Keratinocyte (primary cell): ENCODE measurements at regions not wholly inside any gene's neighbourhood (a gene's known extent, or its start where the extent isn't known, plus 50 kb on each side); places are given as distances from the start of the nearest gene placed in this dataset.
"Not testable (repeated sequence)": the region's sequence is repeated elsewhere in the genome, so short reads cannot be mapped to it uniquely, and the experiment has no call there.

Experiments
- DNase-seq: peaks from one replicate; pipeline ENCODE4 v3.0.0-alpha.2; 2011; ENCODE audit warnings: low read depth, missing footprints, low spot score
- FAIRE-seq: peaks from 2 replicates; lab custom pipeline; 2011; peaks lifted over from hg19 to GRCh38; lab: Jason Lieb, UNC
- H2AFZ ChIP-seq: 2 replicates; pipeline ENCODE4 v1.6.0; 2012; ENCODE audit warnings: low read length, control low read depth, inconsistent platforms; ENCODE audit not compliant: control insufficient read depth
- H3K27ac ChIP-seq: 2 replicates; pipeline ENCODE4 v1.5.1; 2011; ENCODE audit warnings: low read length; ENCODE audit not compliant: control insufficient read depth, insufficient read depth
- H3K27me3 ChIP-seq: 3 replicates; pipeline ENCODE4 v1.6.0; 2011; ENCODE audit warnings: low read length; ENCODE audit not compliant: control insufficient read depth, insufficient read depth; ENCODE audit errors: extremely low read depth
- H3K36me3 ChIP-seq, 2 experiments: 2 replicates in 1 of 2; 3 replicates in 1 of 2; pipeline ENCODE4 v1.5.1; 2011; ENCODE audit warnings: low read length in 2 of 2, mild to moderate bottlenecking in 1 of 2; ENCODE audit not compliant: control insufficient read depth in 2 of 2, insufficient read depth in 2 of 2; ENCODE audit errors: extremely low read depth in 1 of 2
- H3K4me1 ChIP-seq: 3 replicates; pipeline ENCODE4 v1.5.1; 2011; ENCODE audit warnings: low read length; ENCODE audit not compliant: control insufficient read depth, insufficient read depth; ENCODE audit errors: extremely low read depth
- H3K4me2 ChIP-seq: 3 replicates; pipeline ENCODE4 v1.6.0; 2011; ENCODE audit warnings: low read depth, low read length; ENCODE audit not compliant: control insufficient read depth, insufficient read depth; ENCODE audit errors: extremely low read depth
- H3K4me3 ChIP-seq, 3 experiments: fragments of 200-600 bp in 1 of 3; sonication (generic) in 1 of 3; 2 replicates in 2 of 3; 3 replicates in 1 of 3; pipeline ENCODE4 v1.5.1; 2011 to 2016; ENCODE audit warnings: low read length in 3 of 3, mild to moderate bottlenecking in 3 of 3, control low read depth in 2 of 3, inconsistent platforms in 1 of 3, low read depth in 1 of 3, mixed read lengths in 1 of 3, mixed run types in 1 of 3, moderate library complexity in 1 of 3; ENCODE audit not compliant: control insufficient read depth in 2 of 3, insufficient read depth in 2 of 3; ENCODE audit errors: extremely low read depth in 1 of 3
- H3K79me2 ChIP-seq: 2 replicates; pipeline ENCODE4 v1.6.0; 2012; ENCODE audit warnings: low read length; ENCODE audit not compliant: control insufficient read depth, insufficient read depth
- H3K9ac ChIP-seq: 3 replicates; pipeline ENCODE4 v1.6.0; 2011; ENCODE audit warnings: low read length; ENCODE audit not compliant: control insufficient read depth, insufficient read depth; ENCODE audit errors: extremely low read depth
- H3K9me1 ChIP-seq: 3 replicates; pipeline ENCODE4 v1.6.0; 2011; ENCODE audit warnings: low read length; ENCODE audit not compliant: control insufficient read depth, insufficient read depth; ENCODE audit errors: extremely low read depth
- H3K9me3 ChIP-seq: 2 replicates; pipeline ENCODE4 v1.5.1; 2012; ENCODE audit warnings: low read depth, low read length; ENCODE audit not compliant: control insufficient read depth
- H4K20me1 ChIP-seq: 3 replicates; pipeline ENCODE4 v1.6.0; 2011; ENCODE audit warnings: low read length; ENCODE audit not compliant: control insufficient read depth, insufficient read depth; ENCODE audit errors: extremely low read depth
- EZH2 ChIP-seq: IDR thresholded peaks from one replicate; pipeline ENCODE4 v1.6.1; 2012; ENCODE audit warnings: inconsistent platforms, mild to moderate bottlenecking, low read length, moderate library complexity
- dilution Hi-C: fragments of 300-500 bp; cut with MboI; formaldehyde crosslinking; loops from one replicate; pipeline ENCODE4 v1.7.0; 2020; ENCODE audit warnings: low sequenced_read_pairs; ENCODE audit not compliant: extremely low pct_ligation_motif_present
- TF ChIP-seq, protein P1 (sequence below), 3 experiments: IDR thresholded peaks in 1 of 3; conservative IDR thresholded peaks in 1 of 3; optimal IDR thresholded peaks in 1 of 3; 2 replicates in 2 of 3; 3 replicates in 1 of 3; pipeline versions ENCODE3 to v1.5.1; 2011; ENCODE audit warnings: low read length in 3 of 3, mild to moderate bottlenecking in 3 of 3, moderate library complexity in 2 of 3, control low read depth in 1 of 3, inconsistent platforms in 1 of 3; ENCODE audit not compliant: insufficient read depth in 2 of 3; ENCODE audit errors: extremely low read depth in 1 of 3

DNA sequence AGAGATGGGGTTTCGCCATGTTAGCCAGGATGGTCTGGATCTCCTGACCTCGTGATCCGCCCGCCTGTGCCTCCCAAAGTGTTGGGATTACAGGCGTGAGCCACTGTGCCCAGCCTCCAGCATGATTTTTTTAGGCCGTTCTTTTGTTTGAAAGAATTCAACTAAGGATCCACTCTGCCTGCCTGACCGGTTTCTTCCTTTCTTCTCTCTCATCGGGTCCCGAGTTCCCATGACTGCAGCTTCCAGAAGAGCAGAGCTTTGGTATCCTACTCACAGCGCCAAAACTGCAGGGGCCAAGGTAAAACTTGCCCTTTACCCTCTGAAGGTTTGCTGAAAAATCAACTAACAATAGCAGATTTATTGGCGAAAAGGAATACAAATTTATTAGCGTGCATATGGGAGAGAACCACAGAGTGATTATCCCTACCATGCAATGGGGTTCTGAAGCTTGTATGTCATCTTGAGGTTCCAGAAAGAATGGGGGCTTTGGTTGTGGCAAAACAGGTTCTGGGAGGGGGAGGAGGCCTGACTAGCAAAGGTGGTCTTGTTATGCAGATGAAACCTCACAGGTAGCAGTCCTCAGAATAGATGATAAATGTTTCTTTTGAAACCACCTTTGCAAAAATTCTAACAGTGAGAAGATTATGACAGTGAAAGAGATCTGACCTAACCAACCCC lies 87.0 kb upstream of the MSH6 start:
- FAIRE-seq (no peak), DNase-seq (no peak)
- H3K9me1 ChIP-seq: no peaks in the 10 kb centered on the region
- no peak for TF ChIP-seq EZH2
- TF ChIP-seq, protein P1, sequence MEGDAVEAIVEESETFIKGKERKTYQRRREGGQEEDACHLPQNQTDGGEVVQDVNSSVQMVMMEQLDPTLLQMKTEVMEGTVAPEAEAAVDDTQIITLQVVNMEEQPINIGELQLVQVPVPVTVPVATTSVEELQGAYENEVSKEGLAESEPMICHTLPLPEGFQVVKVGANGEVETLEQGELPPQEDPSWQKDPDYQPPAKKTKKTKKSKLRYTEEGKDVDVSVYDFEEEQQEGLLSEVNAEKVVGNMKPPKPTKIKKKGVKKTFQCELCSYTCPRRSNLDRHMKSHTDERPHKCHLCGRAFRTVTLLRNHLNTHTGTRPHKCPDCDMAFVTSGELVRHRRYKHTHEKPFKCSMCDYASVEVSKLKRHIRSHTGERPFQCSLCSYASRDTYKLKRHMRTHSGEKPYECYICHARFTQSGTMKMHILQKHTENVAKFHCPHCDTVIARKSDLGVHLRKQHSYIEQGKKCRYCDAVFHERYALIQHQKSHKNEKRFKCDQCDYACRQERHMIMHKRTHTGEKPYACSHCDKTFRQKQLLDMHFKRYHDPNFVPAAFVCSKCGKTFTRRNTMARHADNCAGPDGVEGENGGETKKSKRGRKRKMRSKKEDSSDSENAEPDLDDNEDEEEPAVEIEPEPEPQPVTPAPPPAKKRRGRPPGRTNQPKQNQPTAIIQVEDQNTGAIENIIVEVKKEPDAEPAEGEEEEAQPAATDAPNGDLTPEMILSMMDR (optimal IDR thresholded peaks at IDR 0.05 in 1 of 3, IDR thresholded peaks at IDR 0.05 in 1 of 3, conservative IDR thresholded peaks at IDR 0.05 in 1 of 3; ENCODE audit: extremely low read depth in 1 of 3, insufficient read depth in 2 of 3, low read length in 3 of 3): no peak
- no peak overlapping the region for H3K27ac ChIP-seq
- dilution Hi-C loops: no loop called here
- H3K9me3 ChIP-seq: no peaks in the 10 kb centered on the region
- H3K79me2 ChIP-seq: no peaks in the 10 kb centered on the region
- no peak overlapping the region for H3K4me3 ChIP-seq
- H3K9ac ChIP-seq: no peak overlapping the region
- H3K4me1 ChIP-seq: no peaks in the 10 kb centered on the region
- H4K20me1 ChIP-seq: no peaks in the 10 kb centered on the region
- no peaks in the 10 kb centered on the region for H3K36me3 ChIP-seq
- H2AFZ ChIP-seq: no peak overlapping the region
- H3K27me3 ChIP-seq: no peaks in the 10 kb centered on the region
- no peak overlapping the region for H3K4me2 ChIP-seq

DNA sequence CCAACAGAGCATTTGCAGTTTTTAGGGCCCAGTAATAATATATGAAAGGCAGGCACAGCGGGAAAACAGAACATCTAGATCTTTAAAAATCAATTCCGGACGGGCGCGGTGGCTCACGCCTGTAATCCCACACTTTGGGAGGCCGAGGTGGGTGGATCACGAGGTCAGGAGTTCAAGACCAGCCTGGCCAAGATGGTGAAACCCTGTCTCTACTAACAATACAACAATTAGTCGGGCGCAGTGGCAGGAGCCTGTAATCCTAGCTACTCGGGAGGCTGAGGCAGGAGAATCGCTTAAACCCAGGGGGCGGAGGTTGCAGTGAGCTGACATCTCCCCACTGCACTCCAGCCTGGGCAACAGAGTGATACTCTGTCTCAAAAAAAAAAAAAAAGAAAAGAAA lies 88.5 kb upstream of the MSH6 start:
- H3K9me1 ChIP-seq, H4K20me1 ChIP-seq, H2AFZ ChIP-seq, H3K79me2 ChIP-seq, H3K4me3 ChIP-seq, FAIRE-seq, H3K4me2 ChIP-seq, H3K36me3 ChIP-seq, H3K27me3 ChIP-seq, dilution Hi-C loops, H3K4me1 ChIP-seq, H3K9ac ChIP-seq, H3K27ac ChIP-seq, H3K9me3 ChIP-seq, DNase-seq: not testable (repeated sequence)

DNA sequence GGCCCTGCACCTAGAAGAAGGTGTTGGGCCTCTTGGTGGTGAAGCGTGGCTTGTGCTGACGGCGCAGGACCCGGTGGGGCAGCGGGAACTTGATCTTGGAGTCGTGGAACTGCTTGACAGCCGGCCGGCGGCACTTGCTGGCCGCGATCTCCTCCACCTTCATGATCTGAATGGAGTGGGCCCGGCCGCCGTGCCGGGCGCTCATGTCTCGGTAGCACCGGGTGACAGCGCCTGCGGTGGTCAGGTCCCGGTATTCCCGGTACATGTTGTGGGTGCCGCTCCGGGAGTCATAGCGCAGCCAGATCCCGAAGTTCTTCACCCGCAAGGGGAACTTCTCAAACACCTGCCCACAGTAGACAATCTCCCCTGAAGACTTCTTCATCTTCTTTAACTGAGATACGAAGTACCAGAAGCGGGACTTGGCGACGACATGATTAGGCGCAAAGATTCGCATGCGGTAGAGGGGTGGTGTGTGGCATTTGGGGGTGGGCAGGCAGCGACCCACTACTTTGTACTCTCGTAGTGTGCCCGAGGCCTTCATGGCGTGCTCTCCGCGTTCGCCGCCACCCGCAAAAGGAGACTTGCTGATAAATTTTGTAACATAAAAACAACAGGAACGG lies 92.1 kb upstream of the MSH6 start:
- H3K9me1 ChIP-seq, H4K20me1 ChIP-seq, H3K9ac ChIP-seq, H3K4me2 ChIP-seq, FAIRE-seq, H3K27me3 ChIP-seq, H3K4me1 ChIP-seq, H3K9me3 ChIP-seq, H3K4me3 ChIP-seq, dilution Hi-C loops, H2AFZ ChIP-seq, H3K36me3 ChIP-seq, H3K79me2 ChIP-seq, DNase-seq, H3K27ac ChIP-seq: not testable (repeated sequence)
